ENCODE measurements at regions not wholly inside any gene's neighbourhood (a gene's known extent, or its start where the extent isn't known, plus 50 kb on each side); places are given as distances from the start of the nearest gene placed in this dataset.

DNA sequence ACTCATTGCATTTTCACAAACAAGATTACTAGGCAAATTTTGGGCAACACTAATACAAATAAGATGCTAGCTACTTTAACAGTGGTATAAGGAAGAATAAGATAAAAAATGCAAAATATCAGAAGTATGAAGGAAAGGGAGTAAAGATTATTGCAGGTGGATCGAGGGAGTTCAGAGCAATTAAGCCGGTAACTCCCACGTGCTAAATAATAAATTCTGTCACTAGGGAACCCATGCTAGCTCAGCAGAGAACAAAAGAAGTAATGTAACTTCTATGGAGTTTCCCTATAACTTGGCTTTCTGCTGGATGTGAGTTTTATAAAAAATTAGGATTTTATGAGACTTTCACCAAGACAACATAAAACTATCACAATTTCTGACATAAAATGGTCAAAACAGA, 470.5 kb upstream of the RGS18 start:
- DNase-seq (ENCODE audit: low spot score in 2 of 2) = no peak
- Histone ChIP-seq H3K27me3 (no peaks in the 10 kb centered on the region), H3K9me3 (no peaks in the 10 kb centered on the region), H3K36me3 (no peaks in the 10 kb centered on the region), H3K4me1 (no peaks in the 10 kb centered on the region), H3K4me3 (no peak overlapping the region), H3K27ac (no peak overlapping the region)
- intact Hi-C loops (cut with DNase I; ENCODE audit: low total_unique reads) = no loop called here
- no peak for TF ChIP-seq POLR2A (IDR thresholded peaks at IDR 0.05)
- TF ChIP-seq, protein P1, sequence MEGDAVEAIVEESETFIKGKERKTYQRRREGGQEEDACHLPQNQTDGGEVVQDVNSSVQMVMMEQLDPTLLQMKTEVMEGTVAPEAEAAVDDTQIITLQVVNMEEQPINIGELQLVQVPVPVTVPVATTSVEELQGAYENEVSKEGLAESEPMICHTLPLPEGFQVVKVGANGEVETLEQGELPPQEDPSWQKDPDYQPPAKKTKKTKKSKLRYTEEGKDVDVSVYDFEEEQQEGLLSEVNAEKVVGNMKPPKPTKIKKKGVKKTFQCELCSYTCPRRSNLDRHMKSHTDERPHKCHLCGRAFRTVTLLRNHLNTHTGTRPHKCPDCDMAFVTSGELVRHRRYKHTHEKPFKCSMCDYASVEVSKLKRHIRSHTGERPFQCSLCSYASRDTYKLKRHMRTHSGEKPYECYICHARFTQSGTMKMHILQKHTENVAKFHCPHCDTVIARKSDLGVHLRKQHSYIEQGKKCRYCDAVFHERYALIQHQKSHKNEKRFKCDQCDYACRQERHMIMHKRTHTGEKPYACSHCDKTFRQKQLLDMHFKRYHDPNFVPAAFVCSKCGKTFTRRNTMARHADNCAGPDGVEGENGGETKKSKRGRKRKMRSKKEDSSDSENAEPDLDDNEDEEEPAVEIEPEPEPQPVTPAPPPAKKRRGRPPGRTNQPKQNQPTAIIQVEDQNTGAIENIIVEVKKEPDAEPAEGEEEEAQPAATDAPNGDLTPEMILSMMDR (IDR thresholded peaks at IDR 0.05) = no peak
- TF ChIP-seq POLR2AphosphoS5 (IDR thresholded peaks at IDR 0.05) = no peak

DNA sequence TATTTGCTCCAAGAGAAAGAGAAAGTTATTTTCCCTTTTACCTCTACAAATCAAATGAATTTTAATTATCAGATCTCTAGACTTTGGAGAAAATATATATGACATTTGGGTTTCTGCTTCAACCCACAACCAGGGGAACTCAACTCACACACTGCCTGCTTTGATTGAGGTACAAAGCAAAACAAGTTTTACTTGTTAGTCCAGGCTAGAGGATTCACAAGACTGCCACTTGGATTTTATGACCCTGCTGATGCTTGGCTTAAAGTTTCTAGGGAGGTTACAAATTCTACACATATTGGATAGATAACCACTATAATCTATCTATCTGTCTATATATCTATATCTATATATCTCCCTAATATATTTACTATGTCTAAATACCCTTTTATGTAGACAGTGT, 467.3 kb upstream of the RGS18 start:
- intact Hi-C loops (cut with DNase I; ENCODE audit: low total_unique reads) = no loop called here
- Histone ChIP-seq H3K4me1 (no peaks in the 10 kb centered on the region), H3K9me3 (no peaks in the 10 kb centered on the region), H3K27me3 (no peaks in the 10 kb centered on the region), H3K27ac (no peak overlapping the region), H3K4me3 (no peak overlapping the region), H3K36me3 (no peaks in the 10 kb centered on the region)
- DNase-seq (ENCODE audit: low spot score in 2 of 2) = no peak
- TF ChIP-seq, protein P1 (IDR thresholded peaks at IDR 0.05) = no peak
- TF ChIP-seq POLR2A (IDR thresholded peaks at IDR 0.05) = no peak
- no peak for TF ChIP-seq POLR2AphosphoS5 (IDR thresholded peaks at IDR 0.05)

DNA sequence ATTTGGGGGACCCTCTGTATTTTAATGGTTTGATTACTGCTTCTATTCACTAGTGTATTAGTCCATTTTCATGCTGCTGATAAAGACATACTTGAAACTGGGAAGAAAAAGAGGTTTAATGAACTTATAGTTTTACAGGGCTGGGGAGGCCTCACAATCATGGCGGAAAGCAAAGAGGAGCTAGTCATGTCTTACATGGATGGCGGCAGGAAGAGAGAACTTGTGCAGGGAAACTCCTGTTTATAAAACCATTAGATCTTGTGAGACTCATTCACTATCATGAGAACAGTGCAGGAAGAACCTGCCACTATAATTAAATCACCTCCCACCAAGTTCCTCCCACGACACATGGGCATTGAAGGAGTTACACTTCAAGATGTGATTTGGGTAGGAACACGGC, 464.5 kb upstream of the RGS18 start:
- TF ChIP-seq POLR2A (IDR thresholded peaks at IDR 0.05) = no peak
- TF ChIP-seq, protein P1 (IDR thresholded peaks at IDR 0.05) = no peak
- TF ChIP-seq POLR2AphosphoS5 (IDR thresholded peaks at IDR 0.05) = no peak
- H3K27ac ChIP-seq = no peak overlapping the region
- intact Hi-C loops (cut with DNase I; ENCODE audit: low total_unique reads) = no loop called here
- H3K4me3 ChIP-seq = no peak overlapping the region
- H3K9me3 ChIP-seq = no peaks in the 10 kb centered on the region
- H3K36me3 ChIP-seq = no peaks in the 10 kb centered on the region
- H3K4me1 ChIP-seq = no peaks in the 10 kb centered on the region
- no peaks in the 10 kb centered on the region for H3K27me3 ChIP-seq
- DNase-seq (ENCODE audit: low spot score in 2 of 2) = no peak

DNA sequence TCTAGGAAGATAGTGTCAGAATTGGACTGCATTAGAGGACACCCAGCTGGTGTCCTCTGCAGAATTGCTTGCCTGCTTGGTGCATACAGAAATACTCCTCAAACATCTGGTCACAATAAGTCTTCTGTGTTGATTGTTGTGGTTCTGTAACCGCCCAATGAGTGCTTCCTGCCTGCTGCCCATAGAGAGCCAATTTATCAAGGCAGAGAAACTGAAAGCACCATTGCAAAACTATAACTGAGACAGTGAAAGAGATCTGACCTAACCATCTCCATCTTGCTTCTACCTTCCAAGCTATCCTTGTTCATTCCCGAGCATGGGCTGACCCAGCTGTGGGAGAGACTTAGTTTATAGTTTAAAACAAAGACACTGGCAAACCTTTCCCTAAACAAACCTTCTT, 462.4 kb upstream of the RGS18 start:
- H3K4me3 ChIP-seq = no peak overlapping the region
- no peak overlapping the region for H3K27ac ChIP-seq
- no peaks in the 10 kb centered on the region for H3K4me1 ChIP-seq
- no peaks in the 10 kb centered on the region for H3K9me3 ChIP-seq
- intact Hi-C loops (cut with DNase I; ENCODE audit: low total_unique reads) = no loop called here
- TF ChIP-seq POLR2AphosphoS5 (IDR thresholded peaks at IDR 0.05) (no peak), POLR2A (IDR thresholded peaks at IDR 0.05) (no peak)
- TF ChIP-seq, protein P1 (IDR thresholded peaks at IDR 0.05) = no peak
- DNase-seq (ENCODE audit: low spot score in 2 of 2) = no peak
- H3K27me3 ChIP-seq = no peaks in the 10 kb centered on the region
- no peaks in the 10 kb centered on the region for H3K36me3 ChIP-seq

DNA sequence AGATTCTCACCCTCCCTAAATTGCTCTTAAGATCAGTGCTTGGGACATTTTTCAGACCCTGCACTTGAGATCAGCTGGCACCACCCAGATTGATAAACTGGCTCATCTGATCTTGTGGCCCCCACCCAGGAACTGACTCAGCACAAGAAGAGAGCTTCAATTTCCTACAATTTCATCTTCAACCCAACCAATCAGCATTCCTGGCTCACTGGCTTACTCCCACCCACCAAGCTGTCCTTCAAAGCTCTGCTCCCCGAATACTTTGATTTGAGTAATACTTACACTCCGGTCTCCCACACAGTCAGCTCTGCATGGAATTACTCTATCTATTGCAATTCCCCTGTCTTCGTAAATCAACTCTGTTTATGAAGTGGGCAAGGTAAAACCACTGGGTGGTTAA, 461.9 kb upstream of the RGS18 start:
- H3K36me3 ChIP-seq = no peaks in the 10 kb centered on the region
- no peak overlapping the region for H3K4me3 ChIP-seq
- intact Hi-C loops (cut with DNase I; ENCODE audit: low total_unique reads) = no loop called here
- H3K27ac ChIP-seq = no peak overlapping the region
- no peaks in the 10 kb centered on the region for H3K4me1 ChIP-seq
- no peak for DNase-seq (ENCODE audit: low spot score in 2 of 2)
- TF ChIP-seq POLR2AphosphoS5 (IDR thresholded peaks at IDR 0.05) = no peak
- TF ChIP-seq, protein P1 (IDR thresholded peaks at IDR 0.05) = no peak
- TF ChIP-seq POLR2A (IDR thresholded peaks at IDR 0.05) = no peak
- no peaks in the 10 kb centered on the region for H3K27me3 ChIP-seq
- H3K9me3 ChIP-seq = no peaks in the 10 kb centered on the region
